ENCODE measurements at regions not wholly inside any gene's neighbourhood (a gene's known extent, or its start where the extent isn't known, plus 50 kb on each side); places are given as distances from the start of the nearest gene placed in this dataset.

- DNase-seq (ENCODE audit: low read depth), result no peak
- H3K4me3 ChIP-seq (ENCODE audit: low read depth, low read length), result no peak overlapping the region
Measured at GRCh38 chr3:159323848-159324247, 522.0 kb downstream of the MFSD1 start.

DNA sequence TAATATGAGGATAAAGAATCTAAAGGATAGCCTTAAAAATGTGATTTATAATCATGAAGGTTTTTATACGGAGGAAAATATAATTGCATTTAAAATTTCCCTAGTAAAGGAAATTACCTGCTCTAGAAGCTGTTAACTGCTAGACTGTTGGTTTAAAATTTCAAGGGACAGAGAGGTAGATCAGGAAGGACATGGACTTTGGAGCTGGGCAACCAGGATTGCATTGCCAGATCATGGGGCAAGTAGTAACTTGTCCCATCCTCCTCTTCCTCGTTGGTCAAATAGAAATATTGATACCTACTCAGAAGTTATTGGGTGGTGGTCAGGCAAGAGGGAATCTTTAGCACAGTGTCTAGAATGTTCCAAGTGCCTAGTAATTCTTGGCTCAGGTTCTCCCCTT is 525.1 kb downstream of the MFSD1 start:
- TF ChIP-seq, protein P1, sequence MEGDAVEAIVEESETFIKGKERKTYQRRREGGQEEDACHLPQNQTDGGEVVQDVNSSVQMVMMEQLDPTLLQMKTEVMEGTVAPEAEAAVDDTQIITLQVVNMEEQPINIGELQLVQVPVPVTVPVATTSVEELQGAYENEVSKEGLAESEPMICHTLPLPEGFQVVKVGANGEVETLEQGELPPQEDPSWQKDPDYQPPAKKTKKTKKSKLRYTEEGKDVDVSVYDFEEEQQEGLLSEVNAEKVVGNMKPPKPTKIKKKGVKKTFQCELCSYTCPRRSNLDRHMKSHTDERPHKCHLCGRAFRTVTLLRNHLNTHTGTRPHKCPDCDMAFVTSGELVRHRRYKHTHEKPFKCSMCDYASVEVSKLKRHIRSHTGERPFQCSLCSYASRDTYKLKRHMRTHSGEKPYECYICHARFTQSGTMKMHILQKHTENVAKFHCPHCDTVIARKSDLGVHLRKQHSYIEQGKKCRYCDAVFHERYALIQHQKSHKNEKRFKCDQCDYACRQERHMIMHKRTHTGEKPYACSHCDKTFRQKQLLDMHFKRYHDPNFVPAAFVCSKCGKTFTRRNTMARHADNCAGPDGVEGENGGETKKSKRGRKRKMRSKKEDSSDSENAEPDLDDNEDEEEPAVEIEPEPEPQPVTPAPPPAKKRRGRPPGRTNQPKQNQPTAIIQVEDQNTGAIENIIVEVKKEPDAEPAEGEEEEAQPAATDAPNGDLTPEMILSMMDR (IDR thresholded peaks at IDR 0.05; ENCODE audit: insufficient read depth, low read depth, low read length), result no peak
- no peak overlapping the region for H3K4me3 ChIP-seq (ENCODE audit: low read depth, low read length)
- no peak for DNase-seq (ENCODE audit: low read depth)

More at GRCh38 chr3:159323848-159324247, 522.0 kb downstream of the MFSD1 start:
- TF ChIP-seq, protein P1 (IDR thresholded peaks at IDR 0.05; ENCODE audit: insufficient read depth, low read depth, low read length), result no peak

DNA sequence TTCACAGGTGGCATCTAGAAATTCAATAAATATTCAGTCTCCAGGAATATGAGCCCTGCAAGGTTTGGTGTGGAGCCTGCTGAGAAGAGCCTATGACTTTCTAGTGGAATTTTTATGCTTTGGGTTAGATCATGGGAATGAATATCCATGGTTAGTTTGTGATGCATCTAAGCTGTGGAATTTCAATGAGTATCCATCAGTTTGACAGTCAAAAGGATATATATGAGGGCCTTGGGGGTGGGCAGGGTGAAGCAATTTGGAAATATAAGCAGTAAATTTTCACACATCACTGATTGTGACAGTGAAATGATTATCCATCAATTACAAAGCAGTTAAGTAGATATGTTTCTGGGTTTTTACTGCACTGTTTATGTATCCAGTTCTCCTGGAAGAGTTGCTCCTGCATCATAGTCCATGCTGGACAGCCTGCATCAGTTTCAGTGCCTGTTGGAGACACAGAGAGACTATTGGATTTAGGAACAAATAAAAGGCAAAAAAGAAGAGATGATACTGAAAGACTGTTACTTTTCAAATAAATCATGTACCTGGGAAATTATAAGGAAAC is 530.8 kb downstream of the MFSD1 start:
- TF ChIP-seq, protein P1 (IDR thresholded peaks at IDR 0.05; ENCODE audit: insufficient read depth, low read depth, low read length), result no peak
- no peak for DNase-seq (ENCODE audit: low read depth)
- H3K4me3 ChIP-seq (ENCODE audit: low read depth, low read length), result no peak overlapping the region

DNA sequence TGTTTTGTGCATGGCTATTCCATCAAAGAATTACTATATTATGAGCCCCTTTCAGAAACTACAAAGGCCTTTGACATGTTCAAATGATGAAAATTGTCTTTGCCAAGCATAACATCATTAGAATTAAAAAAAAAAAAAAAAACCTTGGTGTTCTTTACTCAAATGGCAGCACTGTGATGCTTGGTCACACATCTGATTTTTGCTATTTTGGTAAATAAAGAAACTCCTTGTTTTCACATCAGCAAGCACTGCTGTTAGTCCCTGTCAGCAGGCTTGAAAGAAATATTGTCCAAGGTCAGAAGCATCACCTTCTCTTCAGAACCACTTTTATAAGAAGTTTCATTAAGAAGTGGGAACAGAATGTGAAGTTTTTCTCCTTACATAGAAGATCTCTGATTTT is 537.3 kb downstream of the MFSD1 start:
- H3K4me3 ChIP-seq (ENCODE audit: low read depth, low read length), result no peak overlapping the region
- TF ChIP-seq, protein P1 (IDR thresholded peaks at IDR 0.05; ENCODE audit: insufficient read depth, low read depth, low read length), result no peak
- DNase-seq (ENCODE audit: low read depth), result no peak

DNA sequence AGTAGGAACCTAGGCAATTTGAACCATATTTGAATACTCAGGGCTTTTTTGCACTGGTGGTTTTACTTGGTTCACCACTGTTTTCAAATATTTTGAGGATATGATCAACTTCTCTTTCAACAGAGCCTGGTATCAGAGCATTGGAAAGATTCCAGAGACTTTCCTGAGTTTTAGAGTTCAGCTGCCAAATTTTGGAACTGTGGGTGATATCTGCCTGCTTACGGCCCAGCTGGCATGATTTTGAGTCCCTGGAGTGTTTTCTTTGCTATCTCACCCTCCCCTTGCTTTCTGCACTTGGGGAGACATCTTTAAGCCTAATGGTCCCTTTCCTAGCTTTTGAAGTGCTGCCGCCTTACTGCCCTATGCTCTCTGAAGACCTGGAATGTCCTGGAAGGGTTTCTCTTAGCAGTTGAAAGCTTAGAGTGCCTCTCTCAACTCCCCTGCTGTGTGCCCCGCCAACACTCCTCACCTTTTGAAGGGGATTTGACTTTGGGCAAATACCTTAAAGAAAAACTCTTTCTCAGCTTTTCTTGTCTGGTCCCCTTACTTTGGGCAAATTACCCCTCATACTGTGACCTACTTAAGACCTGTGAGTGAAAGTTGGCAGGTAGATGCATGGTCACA is 539.1 kb downstream of the MFSD1 start:
- no peak overlapping the region for H3K4me3 ChIP-seq (ENCODE audit: low read depth, low read length)
- TF ChIP-seq, protein P1 (IDR thresholded peaks at IDR 0.05; ENCODE audit: insufficient read depth, low read depth, low read length), result no peak
- DNase-seq (ENCODE audit: low read depth), result no peak

GRCh38 chr3:159346271-159346903 is 544.5 kb downstream of the MFSD1 start:
- DNase-seq (ENCODE audit: low read depth), result no peak

More at GRCh38 chr3:159346271-159346903, 544.5 kb downstream of the MFSD1 start:
- TF ChIP-seq, protein P1 (IDR thresholded peaks at IDR 0.05; ENCODE audit: insufficient read depth, low read depth, low read length), result no peak
- H3K4me3 ChIP-seq (ENCODE audit: low read depth, low read length), result no peak overlapping the region
